Body of pancreas (tissue), 4 donors: ENCODE measurements at regions not wholly inside any gene's neighbourhood (a gene's known extent, or its start where the extent isn't known, plus 50 kb on each side); places are given as distances from the start of the nearest gene placed in this dataset.
"Not testable (repeated sequence)": the region's sequence is repeated elsewhere in the genome, so short reads cannot be mapped to it uniquely, and the experiment has no call there.

Experiments used
- ATAC-seq: fragments of 150-250 bp; one replicate; pipeline ENCODE4 v1.9.1; 2016
- DNase-seq, 4 donors: peaks; one replicate each; pipeline ENCODE4 v3.0.0-alpha.2; 2019
- H3K27ac ChIP-seq, 4 donors: fragments of 200-600 bp; sonication (generic); 1 replicate in 3 of 4; 2 replicates in 1 of 4; pipeline versions ENCODE4 v1.5.1 to v1.6.1; 2016 to 2019; ENCODE audit warnings: mild to moderate bottlenecking in 1 of 4, mixed read lengths in 1 of 4, moderate library complexity in 1 of 4
- H3K27me3 ChIP-seq, 2 donors: fragments of 200-600 bp; sonication (generic); one replicate each; pipeline ENCODE4 v1.6.0; 2016; ENCODE audit warnings: mild to moderate bottlenecking in 1 of 2
- H3K36me3 ChIP-seq, 2 donors: fragments of 200-600 bp; sonication (generic); replicated peaks in 1 of 2; 2 replicates each; pipeline ENCODE4 v1.5.1; 2016; ENCODE audit warnings: low read depth in 2 of 2; ENCODE audit not compliant: insufficient read depth in 1 of 2
- H3K4me1 ChIP-seq: fragments of 200-600 bp; sonication (generic); one replicate; pipeline ENCODE4 v1.6.0; 2016
- H3K4me3 ChIP-seq, 2 donors: fragments of 200-600 bp; sonication (generic); 1 replicate in 1 of 2; 2 replicates in 1 of 2; pipeline ENCODE4 v1.5.1; 2016 to 2019
- H3K9me3 ChIP-seq, 3 donors: fragments of 200-600 bp; sonication (generic); 1 replicate in 2 of 3; 2 replicates in 1 of 3; pipeline ENCODE4 v1.5.1; 2016
- POLR2A ChIP-seq, 3 donors: fragments of 450-650 bp; IDR thresholded peaks; one replicate each; pipeline ENCODE4 v1.6.1; 2016; ENCODE audit warnings: antibody characterized with exemption in 3 of 3, mild to moderate bottlenecking in 2 of 3
- WGBS, 2 donors: methylation state at CpG; one replicate each; pipeline ENCODE4 v1.1.5; 2017; 5-methylcytosine and 5-hydroxymethylcytosine counted together
- intact Hi-C: fragments of 100-400 bp; cut with DNase I; formaldehyde crosslinking; loops from one replicate; pipeline ENCODE4 v1.15.1; 2023
- TF ChIP-seq, protein P1 (sequence below), 7 experiments: fragments of 450-650 bp in 4 of 7; fragments of 200-600 bp in 3 of 7; sonication (generic) in 3 of 7; IDR thresholded peaks; one replicate each; pipeline ENCODE4 v1.5.1; 2016 to 2019; ENCODE audit warnings: antibody characterized with exemption in 7 of 7

GRCh38 chr4:1566838-1567518 lies 117.1 kb downstream of the FAM53A start:
- no peaks in the 10 kb centered on the region for H3K4me1 ChIP-seq
- no peak overlapping the region for H3K27ac ChIP-seq
- H3K9me3 ChIP-seq = no peaks in the 10 kb centered on the region
- no peak overlapping the region for H3K4me3 ChIP-seq
- no peaks in the 10 kb centered on the region for H3K36me3 ChIP-seq
- 57 to 59% methylated on average over 14 to 19 of the region's 19 CpGs for WGBS, 2 donors
- DNase-seq = no peak
- TF ChIP-seq POLR2A (IDR thresholded peaks at IDR 0.05) = no peak
- peaks cover 0 to 5% of the 10 kb centered on the region in 2 donors for H3K27me3 ChIP-seq
- ATAC-seq = no peak
- intact Hi-C loops = no loop called here

- H3K27me3 ChIP-seq, H3K9me3 ChIP-seq, H3K4me1 ChIP-seq, H3K27ac ChIP-seq, H3K36me3 ChIP-seq, H3K4me3 ChIP-seq, intact Hi-C loops: not testable (repeated sequence)
- 25 to 27% methylated on average over 9 to 11 of the region's 14 CpGs for WGBS, 2 donors
- ATAC-seq = peak; percentile 9
- peak in 1 of 4 donors; percentile 23 for DNase-seq
Measured at GRCh38 chr4:1566301-1566837, 117.7 kb downstream of the FAM53A start.

GRCh38 chr4:1565598-1566295 lies 118.4 kb downstream of the FAM53A start:
- no peaks in the 10 kb centered on the region for H3K9me3 ChIP-seq
- H3K4me1 ChIP-seq = no peaks in the 10 kb centered on the region
- H3K4me3 ChIP-seq = no peak overlapping the region
- no peak for DNase-seq
- H3K36me3 ChIP-seq = no peaks in the 10 kb centered on the region
- 33 to 64% methylated on average over 1 to 27 of the region's 29 CpGs for WGBS, 2 donors
- H3K27ac ChIP-seq = no peak overlapping the region
- TF ChIP-seq, protein P1, sequence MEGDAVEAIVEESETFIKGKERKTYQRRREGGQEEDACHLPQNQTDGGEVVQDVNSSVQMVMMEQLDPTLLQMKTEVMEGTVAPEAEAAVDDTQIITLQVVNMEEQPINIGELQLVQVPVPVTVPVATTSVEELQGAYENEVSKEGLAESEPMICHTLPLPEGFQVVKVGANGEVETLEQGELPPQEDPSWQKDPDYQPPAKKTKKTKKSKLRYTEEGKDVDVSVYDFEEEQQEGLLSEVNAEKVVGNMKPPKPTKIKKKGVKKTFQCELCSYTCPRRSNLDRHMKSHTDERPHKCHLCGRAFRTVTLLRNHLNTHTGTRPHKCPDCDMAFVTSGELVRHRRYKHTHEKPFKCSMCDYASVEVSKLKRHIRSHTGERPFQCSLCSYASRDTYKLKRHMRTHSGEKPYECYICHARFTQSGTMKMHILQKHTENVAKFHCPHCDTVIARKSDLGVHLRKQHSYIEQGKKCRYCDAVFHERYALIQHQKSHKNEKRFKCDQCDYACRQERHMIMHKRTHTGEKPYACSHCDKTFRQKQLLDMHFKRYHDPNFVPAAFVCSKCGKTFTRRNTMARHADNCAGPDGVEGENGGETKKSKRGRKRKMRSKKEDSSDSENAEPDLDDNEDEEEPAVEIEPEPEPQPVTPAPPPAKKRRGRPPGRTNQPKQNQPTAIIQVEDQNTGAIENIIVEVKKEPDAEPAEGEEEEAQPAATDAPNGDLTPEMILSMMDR (IDR thresholded peaks at IDR 0.05) = no peak
- TF ChIP-seq POLR2A (IDR thresholded peaks at IDR 0.05) = no peak
- intact Hi-C loops = no loop called here
- ATAC-seq = no peak
- H3K27me3 ChIP-seq = peaks cover 0 to 5% of the 10 kb centered on the region in 2 donors

GRCh38 chr4:1564535-1565375 lies 119.4 kb downstream of the FAM53A start:
- Histone ChIP-seq H3K36me3 (no peaks in the 10 kb centered on the region), H3K27me3 (peaks cover 0 to 5% of the 10 kb centered on the region in 2 donors), H3K4me3 (no peak overlapping the region), H3K9me3 (no peaks in the 10 kb centered on the region), H3K4me1 (no peaks in the 10 kb centered on the region), H3K27ac (no peak overlapping the region)
- WGBS, 2 donors = 32 to 42% methylated on average over 19 to 21 of the region's 21 CpGs
- DNase-seq = no peak
- no peak for TF ChIP-seq POLR2A (IDR thresholded peaks at IDR 0.05)
- TF ChIP-seq, protein P1 (IDR thresholded peaks at IDR 0.05) = no peak
- no peak for ATAC-seq
- intact Hi-C loops = no loop called here

- ATAC-seq (no peak), DNase-seq (no peak)
- Histone ChIP-seq H3K4me1 (no peaks in the 10 kb centered on the region), H3K27me3 (peaks cover 0 to 5% of the 10 kb centered on the region in 2 donors), H3K27ac (no peak overlapping the region), H3K4me3 (no peak overlapping the region), H3K9me3 (no peaks in the 10 kb centered on the region), H3K36me3 (no peaks in the 10 kb centered on the region)
- TF ChIP-seq, protein P1 (IDR thresholded peaks at IDR 0.05) = no peak
- TF ChIP-seq POLR2A (IDR thresholded peaks at IDR 0.05) = no peak
- intact Hi-C loops = no loop called here
- 33 to 44% methylated on average over 15 to 20 of the region's 20 CpGs for WGBS, 2 donors
Measured at GRCh38 chr4:1563768-1564485, 120.2 kb downstream of the FAM53A start.
